Astrocyte of the cerebellum (primary cell): ENCODE measurements at regions not wholly inside any gene's neighbourhood (a gene's known extent, or its start where the extent isn't known, plus 50 kb on each side); places are given as distances from the start of the nearest gene placed in this dataset.
A peak's percentile ranks its signal among the peaks of the same experiment; 100 is the strongest.

Experiments used
- DNase-seq: peaks from one replicate; pipeline ENCODE4 v3.0.0-alpha.2; 2011; ENCODE audit warnings: low read depth
- H3K4me3 ChIP-seq: 2 replicates; pipeline ENCODE4 v1.5.1; 2011; ENCODE audit warnings: mild to moderate bottlenecking, low read depth, low read length, moderate library complexity
- CTCF ChIP-seq: IDR thresholded peaks from 2 replicates; pipeline ENCODE4 v1.5.1; 2012; ENCODE audit warnings: low read length, low read depth, moderate library complexity, mild to moderate bottlenecking; ENCODE audit errors: missing control alignments
- in situ Hi-C: cut with HindIII; loops from 2 replicates; pipeline ENCODE4 v1.10.0; 2017; ENCODE audit warnings: low sequenced_read_pairs

GRCh38 chr13:104008075-104008474 is 941.9 kb upstream of the SLC10A2 start:
- DNase-seq = no peak

GRCh38 chr13:104006625-104007075 is 940.4 kb upstream of the SLC10A2 start:
- TF ChIP-seq CTCF = no peak
- peak; percentile 49 for DNase-seq
- in situ Hi-C loops = no loop called here
- H3K4me3 ChIP-seq = no peak overlapping the region

More at GRCh38 chr13:104008075-104008474, 941.9 kb upstream of the SLC10A2 start:
- in situ Hi-C loops = no loop called here
- no peak overlapping the region for H3K4me3 ChIP-seq
- TF ChIP-seq CTCF = no peak

GRCh38 chr13:104004572-104004971 is 938.4 kb upstream of the SLC10A2 start:
- no peak for DNase-seq
- in situ Hi-C loops = no loop called here
- TF ChIP-seq CTCF = no peak
- no peak overlapping the region for H3K4me3 ChIP-seq

GRCh38 chr13:104002216-104002615 is 936.0 kb upstream of the SLC10A2 start:
- TF ChIP-seq CTCF = no peak
- in situ Hi-C loops = no loop called here
- DNase-seq = no peak

GRCh38 chr13:104001766-104002165 is 935.5 kb upstream of the SLC10A2 start:
- in situ Hi-C loops = no loop called here
- TF ChIP-seq CTCF = no peak
- no peak overlapping the region for H3K4me3 ChIP-seq
- DNase-seq = no peak

More at GRCh38 chr13:104002216-104002615, 936.0 kb upstream of the SLC10A2 start:
- no peak overlapping the region for H3K4me3 ChIP-seq

GRCh38 chr13:103996733-103997132 is 930.5 kb upstream of the SLC10A2 start:
- no peak for DNase-seq
- H3K4me3 ChIP-seq = no peak overlapping the region
- in situ Hi-C loops = no loop called here
- TF ChIP-seq CTCF = no peak

- H3K4me3 ChIP-seq = no peak overlapping the region
- TF ChIP-seq CTCF = no peak
- in situ Hi-C loops = no loop called here
- DNase-seq = no peak
Observed at GRCh38 chr13:103983948-103984347, 917.7 kb upstream of the SLC10A2 start.
